GM23338 (cell line): ENCODE measurements at regions not wholly inside any gene's neighbourhood (a gene's known extent, or its start where the extent isn't known, plus 50 kb on each side); places are given as distances from the start of the nearest gene placed in this dataset.

Experiments
- ATAC-seq: fragments of 200-7000 bp; cut with Tn5 transposase; 3 replicates; pipeline ENCODE4 v1.9.1; 2020
- DNase-seq: peaks from one replicate; pipeline ENCODE4 v3.0.0-alpha.2; 2015; ENCODE audit warnings: low spot score
- H2AFZ ChIP-seq: fragments of 200-600 bp; sonication (generic); 2 replicates; pipeline ENCODE4 v1.8.0; 2016; ENCODE audit warnings: antibody characterized with exemption, mild to moderate bottlenecking, moderate library complexity
- H3F3A ChIP-seq: fragments of 200-600 bp; sonication (generic); replicated peaks from 2 replicates; pipeline ENCODE4 v1.8.0; 2017; ENCODE audit warnings: antibody characterized with exemption, mixed run types, low read depth
- H3K27ac ChIP-seq: fragments of 200-600 bp; sonication (generic); 2 replicates; pipeline ENCODE4 v1.6.1; 2016; ENCODE audit warnings: low read depth
- H3K27me3 ChIP-seq: fragments of 200-600 bp; sonication (generic); 2 replicates; pipeline ENCODE4 v1.8.0; 2016; ENCODE audit warnings: mild to moderate bottlenecking, mixed run types, moderate library complexity; ENCODE audit not compliant: insufficient read depth
- H3K36me3 ChIP-seq: fragments of 200-600 bp; sonication (generic); 2 replicates; pipeline ENCODE4 v1.8.0; 2016; ENCODE audit warnings: mild to moderate bottlenecking; ENCODE audit not compliant: insufficient read depth
- H3K4me1 ChIP-seq: fragments of 200-600 bp; sonication (generic); 2 replicates; pipeline ENCODE4 v1.8.0; 2016; ENCODE audit warnings: mild to moderate bottlenecking, moderate library complexity; ENCODE audit not compliant: insufficient read depth
- H3K4me2 ChIP-seq: fragments of 200-600 bp; sonication (generic); 2 replicates; pipeline ENCODE4 v1.7.1; 2017; ENCODE audit warnings: mixed run types
- H3K4me3 ChIP-seq: fragments of 200-600 bp; sonication (generic); 2 replicates; pipeline ENCODE4 v1.6.1; 2016; ENCODE audit warnings: mixed run types
- H3K79me2 ChIP-seq: fragments of 200-600 bp; sonication (generic); replicated peaks from 2 replicates; pipeline ENCODE4 v1.8.0; 2017; ENCODE audit warnings: mild to moderate bottlenecking; ENCODE audit not compliant: insufficient read depth
- H3K9me2 ChIP-seq: fragments of 200-600 bp; sonication (generic); 2 replicates; pipeline ENCODE4 v1.8.0; 2017; ENCODE audit not compliant: insufficient read depth
- H4K20me1 ChIP-seq: fragments of 200-600 bp; sonication (generic); replicated peaks from 2 replicates; pipeline ENCODE4 v1.8.0; 2017; ENCODE audit warnings: mild to moderate bottlenecking; ENCODE audit not compliant: insufficient read depth
- H3K27ac Mint-ChIP-seq: 2 replicates; pipeline ENCODE4 v1.8.0; 2020; ENCODE audit warnings: inconsistent platforms, mild to moderate bottlenecking, moderate library complexity, mixed read lengths
- H3K27me3 Mint-ChIP-seq: 3 replicates; pipeline ENCODE4 v1.8.0; 2022; ENCODE audit warnings: low read depth, mild to moderate bottlenecking, moderate library complexity, mixed read lengths, inconsistent platforms; ENCODE audit not compliant: insufficient read depth, poor library complexity
- H3K36me3 Mint-ChIP-seq: 3 replicates; pipeline ENCODE4 v1.8.0; 2021; ENCODE audit warnings: low read depth, mild to moderate bottlenecking, inconsistent platforms, moderate library complexity, mixed read lengths
- H3K4me1 Mint-ChIP-seq: 3 replicates; pipeline ENCODE4 v1.8.0; 2020; ENCODE audit warnings: mild to moderate bottlenecking, inconsistent platforms, mixed read lengths
- H3K4me3 Mint-ChIP-seq: 3 replicates; pipeline ENCODE4 v1.8.0; 2021; ENCODE audit warnings: moderate library complexity, mild to moderate bottlenecking, inconsistent platforms, mixed read lengths
- H3K9me3 Mint-ChIP-seq: 3 replicates; pipeline ENCODE4 v1.8.0; 2020; ENCODE audit warnings: moderate library complexity, mild to moderate bottlenecking, inconsistent platforms, mixed read lengths
- CREB1 ChIP-seq: fragments of 250-450 bp; sonication (Bioruptor Pico); IDR thresholded peaks from 2 replicates; pipeline ENCODE4 v1.5.0; 2020; ENCODE audit warnings: low read depth, mild to moderate bottlenecking, moderate library complexity
- CTCF ChIP-seq, 2 experiments: fragments of 200-600 bp in 1 of 2; sonication (generic) in 1 of 2; conservative IDR thresholded peaks; 2 replicates each; pipeline versions ENCODE4 v1.5.1 to v1.6.1; 2016 to 2017; ENCODE audit warnings: antibody characterized with exemption in 2 of 2, low read depth in 2 of 2, mild to moderate bottlenecking in 2 of 2, moderate library complexity in 1 of 2
- EZH2 ChIP-seq: fragments of 200-600 bp; sonication (generic); IDR thresholded peaks from one replicate; pipeline ENCODE4 v1.8.0; 2017; ENCODE audit warnings: antibody characterized with exemption, mild to moderate bottlenecking, low read depth; ENCODE audit not compliant: unreplicated experiment
- EZH2phosphoT487 ChIP-seq: fragments of 200-600 bp; sonication (generic); IDR thresholded peaks from one replicate; pipeline ENCODE4 v1.8.1; 2018; ENCODE audit warnings: antibody characterized with exemption; ENCODE audit not compliant: unreplicated experiment
- JUNB ChIP-seq: IDR thresholded peaks from one replicate; pipeline ENCODE4 v1.6.1; 2016; ENCODE audit warnings: antibody characterized with exemption; ENCODE audit not compliant: unreplicated experiment
- NANOG ChIP-seq: IDR thresholded peaks from 2 replicates; pipeline ENCODE4 v1.6.1; 2016; ENCODE audit warnings: antibody characterized with exemption, borderline replicate concordance
- REST ChIP-seq: IDR thresholded peaks from one replicate; pipeline ENCODE4 v1.6.1; 2018; ENCODE audit warnings: antibody characterized with exemption; ENCODE audit not compliant: unreplicated experiment
- STAT1 ChIP-seq: IDR thresholded peaks from one replicate; pipeline ENCODE4 v1.6.1; 2016; ENCODE audit warnings: antibody characterized with exemption; ENCODE audit not compliant: unreplicated experiment
- ZNF114 ChIP-seq: fragments of 250-450 bp; sonication (Bioruptor Pico); IDR thresholded peaks from 2 replicates; pipeline ENCODE4 v1.5.0; 2020; ENCODE audit warnings: mild to moderate bottlenecking, moderate library complexity
- ZNF331 ChIP-seq: fragments of 250-450 bp; sonication (Bioruptor Pico); IDR thresholded peaks from 2 replicates; pipeline ENCODE4 v1.5.0; 2020; ENCODE audit warnings: low read depth, mild to moderate bottlenecking, moderate library complexity
- ZNF462 ChIP-seq: fragments of 250-450 bp; sonication (Bioruptor Pico); IDR thresholded peaks from 2 replicates; pipeline ENCODE4 v1.5.0; 2020; ENCODE audit warnings: mild to moderate bottlenecking, moderate library complexity

- Histone ChIP-seq H3K4me2 (no peak overlapping the region), H2AFZ (no peak overlapping the region), H3K79me2 (no peaks in the 10 kb centered on the region), H3K27me3 (no peaks in the 10 kb centered on the region), H3K9me2 (no peaks in the 10 kb centered on the region), H3F3A (no peaks in the 10 kb centered on the region), H3K36me3 (no peaks in the 10 kb centered on the region), H3K27ac (no peak overlapping the region), H3K4me3 (no peak overlapping the region), H4K20me1 (no peaks in the 10 kb centered on the region), H3K4me1 (no peaks in the 10 kb centered on the region)
- no peak overlapping the region for H3K27ac Mint-ChIP-seq
- no peak for DNase-seq
- no peak for TF ChIP-seq EZH2phosphoT487
- H3K36me3 Mint-ChIP-seq = no peaks in the 10 kb centered on the region
- no peaks in the 10 kb centered on the region for H3K9me3 Mint-ChIP-seq
- ATAC-seq = no peak
- no peaks in the 10 kb centered on the region for H3K27me3 Mint-ChIP-seq
- H3K4me3 Mint-ChIP-seq = no peak overlapping the region
- H3K4me1 Mint-ChIP-seq = no peaks in the 10 kb centered on the region
These were observed 203.8 kb downstream of the ADGRA3 start for GRCh38 chr4:22312113-22312512.

GRCh38 chr4:22301253-22301652 is 214.6 kb downstream of the ADGRA3 start:
- Histone ChIP-seq H3K36me3 (no peaks in the 10 kb centered on the region), H3K27ac (no peak overlapping the region)
- ATAC-seq = no peak
- TF ChIP-seq CREB1 = no peak
- no peak for TF ChIP-seq EZH2phosphoT487
- TF ChIP-seq NANOG = no peak
- no peak for TF ChIP-seq STAT1
- TF ChIP-seq ZNF331 = no peak
- TF ChIP-seq CTCF (conservative IDR thresholded peaks at IDR 0.05; ENCODE audit: low read depth in 2 of 2) = no peak
- TF ChIP-seq REST = no peak
- no peak for TF ChIP-seq EZH2
- TF ChIP-seq ZNF462 (CRISPR knock-in tag) = no peak
- TF ChIP-seq ZNF114 (CRISPR knock-in tag) = no peak
- TF ChIP-seq JUNB = no peak

More at GRCh38 chr4:22301253-22301652, 214.6 kb downstream of the ADGRA3 start:
- Mint-ChIP-seq H3K9me3 (peaks cover 37% of the 10 kb centered on the region), H3K4me1 (no peaks in the 10 kb centered on the region), H3K36me3 (peaks cover 24% of the 10 kb centered on the region; the same call in 2 of the 3 replicates), H3K27ac (no peak overlapping the region), H3K27me3 (no peaks in the 10 kb centered on the region), H3K4me3 (no peak overlapping the region)
- H3K79me2 ChIP-seq = no peaks in the 10 kb centered on the region
- no peak overlapping the region for H3K4me2 ChIP-seq
- H3F3A ChIP-seq = no peaks in the 10 kb centered on the region
- no peak overlapping the region for H3K4me3 ChIP-seq
- H2AFZ ChIP-seq = no peak overlapping the region
- DNase-seq = no peak
- H4K20me1 ChIP-seq = no peaks in the 10 kb centered on the region
- no peaks in the 10 kb centered on the region for H3K4me1 ChIP-seq
- no peaks in the 10 kb centered on the region for H3K27me3 ChIP-seq
- H3K9me2 ChIP-seq = peaks cover 8% of the 10 kb centered on the region; the same call in 1 of the 2 replicates
